Ureter (tissue), 1 donor: ENCODE measurements at regions not wholly inside any gene's neighbourhood (a gene's known extent, or its start where the extent isn't known, plus 50 kb on each side); places are given as distances from the start of the nearest gene placed in this dataset.
"Not testable (repeated sequence)": the region's sequence is repeated elsewhere in the genome, so short reads cannot be mapped to it uniquely, and the experiment has no call there.

Experiments
- DNase-seq: peaks from one replicate; pipeline ENCODE4 v3.0.0-alpha.2; 2020; ENCODE audit warnings: low spot score
- donor health status: DM: yes; HTN: yes; CAD: no.

DNA sequence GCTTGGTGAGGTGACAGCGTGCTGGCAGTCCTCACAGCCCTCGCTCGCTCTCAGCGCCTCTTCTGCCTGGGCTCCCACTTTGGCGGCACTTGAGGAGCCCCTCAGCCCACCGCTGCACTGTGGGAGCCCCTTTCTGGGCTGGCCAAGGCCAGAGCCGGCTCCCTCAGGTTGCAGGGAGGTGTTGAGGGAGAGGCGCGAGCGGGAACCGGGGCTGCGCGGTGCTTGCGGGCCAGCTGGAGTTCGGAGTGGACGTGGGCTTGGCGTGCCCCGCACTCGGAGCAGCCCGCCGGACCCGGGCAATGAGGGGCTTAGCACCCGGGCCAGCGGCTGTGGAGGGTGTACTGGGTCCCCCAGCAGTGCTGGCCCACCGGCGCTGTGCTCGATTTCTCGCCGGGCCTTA is 134.2 kb upstream of the BASP1 start:
- not testable (repeated sequence) for DNase-seq

DNA sequence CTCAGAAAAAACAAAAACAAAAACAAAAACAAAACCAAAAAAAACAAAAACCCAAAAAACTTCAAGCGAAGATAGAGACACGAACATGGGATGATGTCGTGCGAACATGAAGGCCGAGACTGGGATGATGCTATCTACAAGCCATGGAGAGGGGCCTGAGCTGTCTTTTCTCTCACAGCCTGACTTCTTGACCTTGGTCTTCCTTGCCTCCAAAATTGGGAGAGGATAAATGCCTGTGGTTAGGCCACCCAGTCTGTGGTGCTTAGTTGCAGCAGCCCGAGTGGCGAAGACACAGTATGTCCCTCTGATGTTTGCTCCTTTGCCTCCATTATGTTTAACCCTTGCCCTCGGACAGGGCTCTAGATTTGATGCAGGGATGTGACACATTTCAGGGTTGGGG is 130.4 kb upstream of the BASP1 start:
- no peak for DNase-seq

DNA sequence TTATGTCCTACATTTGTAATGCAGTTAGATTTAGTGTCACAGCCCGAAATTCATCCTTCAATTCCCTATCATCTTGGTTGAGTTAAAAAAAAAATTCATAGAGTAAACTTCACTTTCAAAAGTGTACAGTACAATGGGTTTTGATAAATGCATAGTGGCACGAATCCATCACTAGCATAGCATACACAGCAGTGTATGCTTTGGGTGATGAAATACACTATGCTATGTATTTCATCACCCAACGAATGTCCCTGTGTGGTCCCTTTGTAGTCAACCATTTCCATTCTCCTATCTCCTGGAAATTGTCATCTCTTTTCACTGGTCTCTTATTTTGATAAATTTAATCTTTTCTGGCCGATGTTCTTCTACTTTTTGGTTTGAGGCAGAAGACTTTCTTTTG is 129.4 kb upstream of the BASP1 start:
- DNase-seq = no peak

DNA sequence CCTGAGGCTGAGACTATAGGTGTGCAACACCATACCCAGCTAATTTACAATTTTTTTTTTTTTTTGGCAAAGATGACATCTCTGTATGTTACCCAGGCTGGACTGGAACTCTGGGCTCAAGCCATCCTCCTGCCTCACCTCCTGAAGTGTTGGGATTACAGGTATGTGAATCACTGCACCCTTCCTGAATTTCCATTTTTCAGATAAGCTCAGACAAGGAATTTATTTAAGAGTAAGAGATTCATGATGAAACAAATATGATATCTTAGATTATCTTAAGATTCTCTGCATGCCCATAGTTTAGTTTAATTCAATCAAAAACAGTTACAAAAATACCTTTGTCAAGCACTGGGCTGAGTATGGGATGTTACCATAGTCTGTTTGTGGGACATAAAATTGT is 128.4 kb upstream of the BASP1 start:
- DNase-seq = no peak

DNA sequence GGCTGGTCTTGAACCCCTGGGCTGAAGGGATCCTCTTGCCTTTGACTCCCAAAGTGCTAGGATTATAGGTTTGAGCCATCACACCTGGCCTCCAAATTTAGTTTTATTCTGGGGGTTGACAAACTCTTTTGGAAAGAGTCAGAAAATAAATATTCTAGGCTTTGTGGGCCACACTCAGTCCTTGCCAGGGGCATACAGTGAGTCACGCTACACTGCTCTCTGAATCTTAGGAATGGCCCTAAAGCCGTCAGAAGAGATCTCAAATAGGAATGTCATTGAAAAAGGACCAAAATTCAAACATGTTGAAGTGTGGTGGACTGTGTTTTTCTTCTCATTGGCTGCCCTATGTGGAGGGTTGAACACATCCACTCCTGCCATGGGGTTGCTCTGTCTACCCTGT is 127.7 kb upstream of the BASP1 start:
- no peak for DNase-seq

DNA sequence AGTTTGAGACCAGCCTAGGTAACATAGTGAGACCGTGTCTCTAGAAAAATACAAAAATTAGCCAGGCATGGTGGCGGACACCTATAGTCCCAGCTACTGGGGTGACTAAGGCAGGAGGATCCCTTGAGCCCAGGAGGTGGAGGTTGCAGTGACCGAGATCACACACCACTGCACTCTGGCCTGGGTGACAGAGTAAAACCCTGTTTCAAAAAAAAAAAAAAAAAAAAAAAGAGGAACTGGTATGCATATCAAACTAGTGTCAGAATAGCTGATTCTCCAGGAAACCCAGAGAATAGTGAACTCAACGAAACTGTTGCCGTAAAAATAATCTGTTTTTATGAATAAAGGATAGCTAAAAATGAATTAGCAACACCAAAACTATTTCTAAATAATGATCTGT is 126.6 kb upstream of the BASP1 start:
- DNase-seq = no peak

DNA sequence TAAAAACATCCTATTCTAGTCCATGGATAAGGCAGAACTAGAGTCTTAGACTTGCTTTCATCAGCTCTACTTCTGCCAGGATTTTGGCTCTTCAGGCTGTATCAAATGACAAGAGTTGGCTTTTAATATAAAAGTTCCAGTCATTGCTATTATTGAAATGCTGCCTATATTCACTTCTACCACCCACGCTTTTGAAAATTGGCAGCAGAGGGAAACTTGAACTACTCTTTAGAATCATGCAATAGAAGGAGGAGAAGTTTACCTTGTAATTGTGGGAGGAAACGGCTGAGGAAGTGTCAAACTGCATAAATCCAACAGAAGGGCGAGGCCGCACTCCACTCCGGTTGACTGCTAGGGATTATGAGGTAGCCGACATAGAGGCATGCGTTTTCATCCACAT is 122.6 kb upstream of the BASP1 start:
- no peak for DNase-seq

DNA sequence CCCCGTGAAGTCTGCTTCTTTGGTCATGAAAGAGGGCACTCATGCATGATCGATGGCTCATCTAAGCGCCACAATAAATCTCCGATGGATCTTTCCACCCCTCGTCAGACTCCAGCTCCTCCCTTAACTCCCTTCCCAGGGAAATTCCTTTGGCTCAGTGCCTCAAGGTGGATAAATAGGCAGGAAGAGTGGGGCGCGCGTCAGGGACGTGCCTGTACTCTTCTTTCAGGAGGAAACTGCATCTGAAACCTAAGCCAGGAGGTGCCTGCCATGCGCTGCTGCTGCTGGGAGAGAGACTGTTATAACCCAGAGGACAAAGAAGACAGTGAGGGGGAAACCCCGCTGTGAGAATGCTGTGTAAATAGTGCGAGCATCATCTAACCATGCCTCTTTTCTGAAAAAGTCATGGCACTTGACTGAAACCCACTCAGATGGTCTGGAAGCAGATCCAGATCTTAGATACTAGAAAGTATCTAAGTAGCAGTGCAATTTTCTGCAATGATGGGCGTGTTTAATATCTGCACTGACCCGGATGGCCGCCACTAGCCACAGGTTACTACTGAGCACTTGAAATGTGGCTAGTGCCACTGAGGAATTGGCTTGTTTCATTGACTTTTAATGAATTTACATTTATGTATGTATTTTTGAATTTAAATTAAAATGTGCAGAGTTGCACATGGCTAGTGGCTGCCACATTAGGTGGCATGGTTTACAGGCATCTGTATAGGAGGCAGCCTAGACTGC is 120.3 kb upstream of the BASP1 start:
- no peak for DNase-seq

DNA sequence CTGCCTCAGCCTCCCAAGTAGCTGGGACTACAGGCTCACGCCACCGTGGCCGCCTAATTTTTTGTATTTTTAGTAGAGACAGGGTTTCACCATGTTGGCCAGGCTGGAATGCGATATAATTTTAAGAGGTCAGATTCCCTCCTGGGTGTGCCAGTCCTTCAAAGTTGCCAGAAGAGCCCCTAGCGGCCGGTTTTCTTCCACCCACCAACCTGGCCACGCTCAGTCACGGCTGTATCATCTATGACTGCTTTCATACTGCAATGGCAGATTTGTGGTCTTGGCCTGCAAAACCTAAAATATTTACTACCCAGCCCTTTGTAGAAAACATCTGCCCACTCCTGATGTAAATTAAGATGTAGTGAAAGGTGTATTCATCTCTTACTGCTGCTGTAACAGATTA is 117.5 kb upstream of the BASP1 start:
- no peak for DNase-seq

DNA sequence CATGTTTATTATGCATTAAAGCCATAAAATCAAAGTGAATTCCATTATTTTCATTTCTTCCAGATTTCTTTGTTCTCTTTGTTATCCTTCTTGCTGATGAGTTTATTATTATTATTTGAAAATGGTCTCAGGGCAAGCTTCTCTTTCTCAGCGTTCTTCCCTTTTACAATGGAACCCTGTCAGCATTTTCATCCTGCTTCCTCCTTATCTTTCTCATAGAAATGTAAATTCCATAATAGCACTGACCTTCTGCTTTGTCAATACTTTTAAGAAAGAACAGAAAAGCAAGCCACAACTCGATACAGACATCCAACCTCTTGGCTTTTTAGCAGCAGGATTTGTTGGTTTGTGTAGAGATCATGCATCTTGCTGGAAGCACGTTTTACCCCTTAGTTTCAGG is 114.0 kb upstream of the BASP1 start:
- DNase-seq = no peak

DNA sequence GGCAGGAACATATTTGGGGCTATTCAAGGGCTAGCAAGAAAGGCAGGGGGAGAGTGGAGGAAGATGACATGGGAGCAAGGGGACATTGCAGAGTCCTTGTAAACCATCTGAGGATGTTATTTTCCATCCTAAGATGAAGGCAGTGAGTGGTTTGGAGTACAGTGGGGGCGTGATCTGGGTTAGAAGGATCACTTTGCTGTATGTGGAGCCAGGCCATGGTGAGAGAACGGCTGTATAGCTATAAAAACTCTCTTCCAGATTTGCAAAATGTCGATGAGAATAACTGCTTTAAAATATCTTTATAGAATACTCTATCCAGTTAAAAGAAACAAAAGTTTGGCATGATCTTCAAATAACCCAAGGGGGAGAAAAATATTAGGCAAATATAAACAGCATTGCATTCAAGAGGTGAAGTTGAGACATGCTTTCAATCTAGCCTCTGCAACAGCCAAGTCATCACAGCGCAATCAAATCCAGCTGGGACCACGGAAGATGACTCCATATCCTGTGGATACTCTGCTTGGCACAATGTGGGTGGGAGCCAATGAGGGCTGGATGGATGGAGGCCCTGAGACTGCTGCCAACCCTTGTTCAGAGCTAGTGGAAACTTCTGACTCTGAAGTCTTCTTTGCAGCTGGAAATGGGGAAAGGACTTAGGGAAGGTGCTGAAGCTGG is 111.5 kb upstream of the BASP1 start:
- no peak for DNase-seq

DNA sequence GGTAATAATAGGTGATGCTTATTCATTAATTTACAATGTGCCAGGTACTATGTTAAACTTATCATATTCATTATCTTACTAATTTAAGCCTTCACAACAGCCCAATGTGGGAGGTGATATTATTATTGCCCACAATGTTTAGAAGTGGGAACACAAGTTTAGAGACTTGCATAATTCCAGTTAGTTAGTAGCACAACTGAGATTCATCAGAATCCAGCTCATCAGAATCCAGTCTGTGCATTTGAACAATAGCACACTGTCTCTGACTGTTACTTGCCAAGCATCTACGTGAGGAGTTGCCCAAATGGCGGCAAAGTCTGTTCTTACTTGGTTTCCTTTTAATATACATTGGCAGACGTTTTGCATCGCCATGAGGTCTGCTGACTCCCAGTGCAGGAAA is 110.9 kb upstream of the BASP1 start:
- no peak for DNase-seq

DNA sequence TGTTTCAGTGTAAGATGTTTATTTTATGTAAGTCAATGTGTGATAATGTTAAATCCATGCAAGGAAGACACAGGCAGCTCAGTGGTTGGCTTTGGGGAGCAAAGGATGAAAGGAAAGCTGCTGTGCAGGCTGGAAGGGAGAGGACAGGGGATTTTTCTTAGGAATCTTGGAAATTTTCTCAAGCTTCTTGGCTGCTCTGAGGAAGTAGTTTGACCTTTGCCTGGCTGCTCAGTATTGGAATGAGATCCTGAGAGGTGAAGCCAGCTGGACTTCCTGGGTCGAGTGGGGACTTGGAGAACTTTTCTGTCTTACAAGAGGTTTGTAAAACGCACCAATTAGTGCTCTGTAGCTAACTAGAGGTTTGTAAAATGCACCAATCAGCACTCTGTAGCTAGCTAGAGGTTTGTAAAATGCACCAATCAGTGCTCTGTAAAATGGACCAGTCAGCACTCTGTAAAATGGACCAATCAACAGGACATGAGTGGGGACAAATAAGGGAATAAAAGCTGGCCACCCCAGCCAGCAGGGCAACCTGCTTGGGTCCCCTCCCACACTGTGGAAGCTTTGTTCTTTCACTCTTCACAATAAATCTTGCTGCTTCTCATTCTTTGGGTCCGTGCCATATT is 105.2 kb upstream of the BASP1 start:
- not testable (repeated sequence) for DNase-seq

DNA sequence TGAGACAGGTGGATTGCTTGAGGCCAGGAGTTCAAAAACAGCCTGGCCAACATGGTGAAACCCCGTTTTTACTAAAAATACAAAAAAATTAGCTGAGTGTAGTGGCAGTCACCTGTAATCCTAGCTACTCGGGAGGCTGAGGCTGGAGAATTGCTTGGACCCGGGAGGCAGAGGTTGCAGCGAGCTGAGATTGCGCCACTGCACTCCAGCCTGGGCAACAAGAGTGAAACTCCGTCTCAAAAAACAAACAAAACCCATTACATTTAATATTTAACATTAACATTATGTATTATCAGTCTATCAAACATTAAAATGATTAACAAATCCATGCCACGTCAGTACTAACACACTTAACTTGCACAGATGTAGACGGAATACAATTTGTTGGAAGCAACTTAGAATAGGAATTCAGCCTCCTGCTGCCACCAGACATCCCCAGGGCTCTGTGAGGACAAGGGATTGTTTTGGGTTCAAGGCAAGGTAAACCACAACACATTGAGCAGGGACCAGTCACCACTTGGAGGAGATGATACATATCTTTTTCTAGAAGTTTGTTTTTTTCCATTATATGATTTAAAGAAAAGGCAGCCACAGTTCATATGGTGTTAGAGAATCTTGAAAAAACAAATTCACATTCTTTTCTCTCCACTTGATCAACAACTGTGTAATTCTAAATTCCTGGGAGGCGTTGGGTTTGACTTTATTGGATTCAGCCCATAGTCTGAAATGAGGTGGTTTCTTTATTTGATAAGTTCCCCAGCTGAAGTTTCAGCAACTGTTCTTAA is 104.1 kb upstream of the BASP1 start:
- DNase-seq = no peak

DNA sequence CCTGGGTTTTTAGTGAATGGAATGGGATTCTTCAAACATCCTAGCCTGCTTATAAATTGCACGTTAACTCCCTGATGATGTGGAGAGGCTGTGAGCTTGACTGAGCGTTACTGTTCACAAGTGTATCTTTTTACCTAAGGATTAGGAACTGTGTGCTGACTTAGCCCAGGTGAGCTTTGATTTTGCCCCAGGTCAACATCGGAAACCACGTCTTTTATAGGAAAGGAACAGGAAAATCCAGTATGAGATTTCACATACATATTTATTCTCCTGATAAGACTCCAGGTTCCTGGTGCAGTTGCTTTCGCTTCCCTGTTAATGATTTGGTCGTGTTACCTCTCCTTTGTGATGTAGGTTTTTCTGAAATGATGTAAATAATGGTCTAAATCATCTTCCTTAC is 103.2 kb upstream of the BASP1 start:
- no peak for DNase-seq

DNA sequence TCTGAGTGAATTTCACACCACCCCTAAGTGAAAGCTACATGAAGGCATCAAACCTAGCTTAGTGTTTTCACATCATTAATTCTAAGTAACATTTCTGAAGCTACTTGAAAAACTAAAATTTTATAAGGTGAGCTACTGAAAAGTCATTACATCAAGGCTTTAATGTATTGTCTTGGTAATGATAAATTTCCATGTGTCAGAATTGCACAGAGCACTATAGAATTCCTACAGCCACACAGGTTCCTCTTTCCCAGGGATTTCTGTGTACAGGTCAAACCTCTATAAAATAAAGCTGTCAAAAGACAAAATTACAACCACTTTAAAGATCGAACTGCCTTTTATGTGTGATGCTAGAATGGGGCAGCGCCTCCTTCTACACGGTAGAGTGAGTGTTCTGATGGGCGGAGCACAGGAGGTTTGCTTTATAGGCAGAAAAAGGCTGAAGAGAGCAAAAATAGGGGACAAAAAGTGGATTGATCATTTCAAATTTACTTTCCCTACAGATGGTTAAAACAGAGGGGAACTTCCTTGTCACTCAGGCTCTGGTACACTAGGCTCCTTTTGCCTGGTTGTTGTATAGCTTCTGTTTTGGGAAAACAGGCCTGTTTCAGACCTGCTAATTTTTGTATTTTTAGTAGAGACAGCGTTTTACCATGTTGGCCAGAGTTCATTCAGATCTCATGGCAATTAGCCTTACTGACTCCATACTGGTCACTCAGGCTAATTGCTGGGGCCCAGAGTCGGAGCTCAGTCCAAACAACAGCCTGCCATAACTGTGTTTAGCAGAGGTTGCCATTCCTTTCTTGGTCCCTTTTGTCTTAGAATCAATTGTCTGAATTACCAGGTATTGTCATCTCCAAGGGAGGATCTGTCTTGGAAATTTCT is 102.5 kb upstream of the BASP1 start:
- no peak for DNase-seq

DNA sequence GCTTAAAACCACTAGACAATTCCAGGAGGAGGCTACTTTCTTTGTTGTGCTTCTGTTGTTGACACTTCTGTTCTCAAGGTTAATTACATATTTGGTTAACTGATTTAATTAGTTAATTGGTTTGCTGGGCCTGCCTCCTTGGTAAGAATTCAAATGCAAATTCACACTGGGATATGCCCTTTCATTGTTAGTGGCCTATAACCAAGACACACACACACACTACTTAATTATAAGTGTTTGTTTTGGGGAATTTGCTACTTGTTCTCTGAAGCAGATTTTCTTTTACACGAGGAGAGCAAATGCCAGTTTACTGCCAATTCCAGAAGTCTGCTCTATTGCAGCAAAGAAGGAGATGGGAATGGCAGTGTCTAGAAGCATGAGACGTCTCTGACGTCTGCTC is 101.6 kb upstream of the BASP1 start:
- DNase-seq = no peak

DNA sequence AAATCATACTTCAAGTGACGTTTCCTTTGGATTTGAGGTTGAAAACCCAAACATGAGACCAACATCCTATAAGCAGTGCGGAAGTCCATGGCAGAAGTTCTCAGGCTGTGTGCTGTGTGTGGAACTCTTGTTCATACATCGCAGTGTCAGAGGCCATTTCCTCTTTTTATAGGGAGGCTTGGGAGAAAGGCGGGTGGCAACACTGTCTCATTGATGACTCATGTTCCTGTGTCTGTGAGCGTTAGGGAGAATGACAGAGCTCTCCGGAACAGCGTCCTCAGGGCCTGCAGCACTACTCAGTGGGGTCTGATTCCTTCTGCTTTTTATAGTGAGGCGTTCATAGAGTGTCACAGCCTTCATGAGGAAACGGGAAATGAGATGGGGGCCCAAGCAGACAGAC is 98.8 kb upstream of the BASP1 start:
- peak; percentile 57 for DNase-seq

DNA sequence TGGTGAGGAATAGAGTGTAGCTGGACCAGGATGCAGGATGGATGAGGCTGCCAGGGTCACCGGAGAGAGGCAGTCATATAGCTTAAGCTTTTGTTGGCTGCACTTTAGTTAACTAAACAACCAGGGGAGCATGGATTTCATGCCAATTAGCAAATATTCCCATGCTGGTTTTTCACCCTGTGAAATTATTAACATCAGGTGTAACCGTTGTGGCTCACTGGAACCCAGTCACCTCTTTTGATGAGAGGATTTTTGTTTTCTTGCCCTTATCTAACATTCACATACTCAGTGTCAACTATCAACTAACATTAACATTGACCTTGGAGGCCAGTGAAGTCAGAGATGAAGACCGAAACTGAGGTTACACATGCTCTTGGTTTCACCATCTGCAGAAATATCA is 97.2 kb upstream of the BASP1 start:
- DNase-seq = no peak

DNA sequence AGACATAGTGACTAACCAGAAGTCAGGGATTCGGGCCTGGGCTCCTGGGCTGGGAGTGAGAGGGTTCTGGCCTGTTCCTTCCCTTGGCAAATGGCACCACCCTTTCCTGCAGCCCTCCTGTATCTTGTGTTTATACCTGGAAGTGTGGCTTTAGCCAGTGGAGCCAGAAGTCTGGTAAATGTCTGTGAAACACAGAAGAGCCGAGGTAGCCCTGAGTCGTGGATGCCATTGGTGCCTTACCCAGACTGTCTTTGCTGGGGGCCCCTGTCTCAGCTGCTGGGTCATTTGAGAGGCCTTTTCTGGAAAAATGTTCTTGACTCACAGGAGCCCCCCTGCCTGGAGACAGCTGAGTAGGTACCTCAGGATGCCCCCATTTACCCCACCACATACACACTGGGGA is 95.7 kb upstream of the BASP1 start:
- no peak for DNase-seq

DNA sequence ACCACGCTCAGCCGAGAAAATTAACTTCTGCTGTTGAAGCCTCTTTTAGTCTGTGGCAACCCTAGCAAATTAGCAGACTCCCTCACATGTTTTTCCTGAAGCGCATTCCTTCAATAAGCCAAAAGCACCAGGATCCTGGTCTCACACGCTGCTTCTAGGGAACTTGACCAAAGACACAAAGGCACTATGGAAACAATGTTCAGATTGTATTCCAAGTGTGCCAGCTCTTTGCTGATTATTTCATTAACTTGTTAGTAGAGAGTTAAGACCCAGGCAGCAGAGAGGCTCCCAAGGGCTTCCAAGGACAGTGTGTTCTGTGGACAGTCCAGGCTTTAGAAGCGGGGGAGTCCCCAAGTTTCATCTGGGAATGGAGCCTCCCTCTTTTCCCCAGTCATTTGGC is 94.4 kb upstream of the BASP1 start:
- no peak for DNase-seq

DNA sequence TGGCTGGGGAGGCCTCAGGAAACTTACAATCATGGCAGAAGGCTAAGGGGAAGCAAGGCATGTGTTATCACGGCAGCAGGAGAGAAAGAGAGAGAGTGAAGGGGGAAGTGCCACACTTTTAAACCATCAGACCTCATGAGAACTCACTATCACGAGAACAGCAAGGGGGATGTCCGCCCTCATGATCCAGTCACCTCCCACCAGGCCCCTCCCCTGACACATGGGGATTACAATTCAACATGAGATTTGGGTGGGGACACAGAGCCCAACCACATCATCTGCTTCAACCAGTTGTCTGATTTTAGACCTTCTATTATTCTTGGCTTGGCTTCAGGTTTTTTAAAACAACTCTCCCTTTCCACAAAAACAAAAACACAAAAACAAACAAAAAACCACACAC is 93.7 kb upstream of the BASP1 start:
- not testable (repeated sequence) for DNase-seq
